HEK293 (cell line): ENCODE measurements at regions not wholly inside any gene's neighbourhood (a gene's known extent, or its start where the extent isn't known, plus 50 kb on each side); places are given as distances from the start of the nearest gene placed in this dataset.

Experiments
- CTCF ChIA-PET: fragments of 350-600 bp; formaldehyde crosslinking; extraction: SDS; loops from one replicate; lab custom pipeline; 2021; ENCODE audit warnings: antibody characterized with exemption; lab: Yijun Ruan, JAX
- POLR2A ChIA-PET: fragments of 300-600 bp; formaldehyde crosslinking; extraction: SDS; loops from one replicate; lab custom pipeline; 2020; ENCODE audit warnings: antibody characterized with exemption, inconsistent platforms; lab: Yijun Ruan, JAX
- H3K27ac ChIP-seq: fragments of 200-500 bp; sonication (Bioruptor generic); 2 replicates; pipeline ENCODE4 v1.5.1; 2014; ENCODE audit warnings: low read depth, low read length, control low read depth, inconsistent platforms; ENCODE audit errors: extremely low read depth
- H3K36me3 ChIP-seq, 2 experiments: fragments of 200-500 bp in 1 of 2; sonication (Bioruptor generic) in 1 of 2; 1 replicate in 1 of 2; 2 replicates in 1 of 2; pipeline ENCODE4 v1.5.1; 2014 to 2017; ENCODE audit warnings: inconsistent platforms in 2 of 2, low read length in 2 of 2; ENCODE audit not compliant: control insufficient read depth in 2 of 2, insufficient read depth in 1 of 2
- H3K4me1 ChIP-seq: fragments of 200-500 bp; sonication (Bioruptor generic); 2 replicates; pipeline ENCODE4 v1.5.1; 2014; ENCODE audit warnings: mild to moderate bottlenecking, low read length, inconsistent platforms; ENCODE audit not compliant: control insufficient read depth, insufficient read depth
- H3K4me3 ChIP-seq: 2 replicates; pipeline ENCODE4 v1.5.1; 2011; ENCODE audit warnings: low read depth, mild to moderate bottlenecking, control low read depth, low read length, moderate library complexity
- H3K9me3 ChIP-seq: fragments of 200-500 bp; sonication (Bioruptor generic); 2 replicates; pipeline ENCODE4 v1.5.1; 2014; ENCODE audit warnings: low read depth, low read length, inconsistent platforms; ENCODE audit not compliant: control insufficient read depth, insufficient read depth
- HOXC10 ChIP-seq: sonication (generic); formaldehyde crosslinking; IDR thresholded peaks from 2 replicates; pipeline ENCODE4 v1.8.1; 2023; ENCODE audit warnings: mild to moderate bottlenecking, missing genetic modification reagents
- KLF8 ChIP-seq: fragments of 450-650 bp; formaldehyde crosslinking; IDR thresholded peaks from 2 replicates; pipeline ENCODE4 v1.5.1; 2016; ENCODE audit warnings: missing biosample characterization, missing genetic modification characterization
- SALL2 ChIP-seq: fragments of 450-650 bp; formaldehyde crosslinking; IDR thresholded peaks from 2 replicates; pipeline ENCODE4 v1.5.0; 2017; ENCODE audit warnings: missing biosample characterization, mild to moderate bottlenecking, missing genetic modification characterization, borderline replicate concordance
- SCRT2 ChIP-seq: fragments of 450-650 bp; formaldehyde crosslinking; IDR thresholded peaks from 2 replicates; pipeline ENCODE4 v1.5.1; 2016; ENCODE audit warnings: missing biosample characterization, missing genetic modification characterization
- ZFP41 ChIP-seq: fragments of 450-650 bp; formaldehyde crosslinking; IDR thresholded peaks from 2 replicates; pipeline ENCODE4 v1.5.1; 2016; ENCODE audit warnings: missing biosample characterization, missing genetic modification characterization, borderline replicate concordance
- ZIC2 ChIP-seq: fragments of 450-650 bp; formaldehyde crosslinking; IDR thresholded peaks from 2 replicates; pipeline ENCODE4 v1.5.1; 2016; ENCODE audit warnings: missing biosample characterization, missing genetic modification characterization
- ZNF155 ChIP-seq: fragments of 450-650 bp; formaldehyde crosslinking; IDR thresholded peaks from 2 replicates; pipeline ENCODE4 v1.5.1; 2016; ENCODE audit warnings: missing biosample characterization, missing genetic modification characterization
- ZNF19 ChIP-seq: fragments of 450-650 bp; formaldehyde crosslinking; IDR thresholded peaks from 2 replicates; pipeline ENCODE4; 2016; ENCODE audit warnings: missing biosample characterization, missing genetic modification characterization, low read depth
- ZNF274 ChIP-seq, 2 experiments: fragments of 200-500 bp in 1 of 2; fragments of 450-650 bp in 1 of 2; sonication (Bioruptor generic) in 1 of 2; formaldehyde crosslinking in 1 of 2; IDR thresholded peaks; 2 replicates each; pipeline versions ENCODE4 v1.5.1 to v1.6.1; 2014 to 2016; ENCODE audit warnings: borderline replicate concordance in 1 of 2, inconsistent platforms in 1 of 2, low read length in 1 of 2, missing biosample characterization in 1 of 2, missing genetic modification characterization in 1 of 2
- ZNF350 ChIP-seq: fragments of 450-650 bp; formaldehyde crosslinking; IDR thresholded peaks from 2 replicates; pipeline ENCODE4 v1.5.0; 2017; ENCODE audit warnings: missing biosample characterization, mild to moderate bottlenecking, missing genetic modification characterization
- ZNF513 ChIP-seq: fragments of 450-650 bp; IDR thresholded peaks from 2 replicates; pipeline ENCODE4 v1.5.1; 2018; ENCODE audit warnings: missing biosample characterization, missing genetic modification characterization
- ZNF555 ChIP-seq: fragments of 450-650 bp; formaldehyde crosslinking; conservative IDR thresholded peaks from 2 replicates; pipeline ENCODE4 v1.5.1; 2017; ENCODE audit warnings: missing biosample characterization, mild to moderate bottlenecking, missing genetic modification characterization, inconsistent platforms
- ZNF585B ChIP-seq: fragments of 450-650 bp; formaldehyde crosslinking; IDR thresholded peaks from 2 replicates; pipeline ENCODE4 v1.5.1; 2016; ENCODE audit warnings: missing biosample characterization, missing genetic modification characterization
- ZNF701 ChIP-seq: fragments of 450-650 bp; formaldehyde crosslinking; IDR thresholded peaks from 2 replicates; pipeline ENCODE4 v1.5.1; 2016; ENCODE audit warnings: missing biosample characterization, missing genetic modification characterization
- ZNF76 ChIP-seq: fragments of 450-650 bp; formaldehyde crosslinking; IDR thresholded peaks from 2 replicates; pipeline ENCODE4; 2016; ENCODE audit warnings: low read depth, missing biosample characterization, missing genetic modification characterization, borderline replicate concordance
- ZNF785 ChIP-seq: fragments of 450-650 bp; formaldehyde crosslinking; IDR thresholded peaks from 2 replicates; pipeline ENCODE4 v1.5.1; 2016; ENCODE audit warnings: missing biosample characterization, missing genetic modification characterization
- ZSCAN23 ChIP-seq: fragments of 450-650 bp; formaldehyde crosslinking; IDR thresholded peaks from 2 replicates; pipeline ENCODE4 v1.5.1; 2016; ENCODE audit warnings: missing biosample characterization, missing genetic modification characterization
- TF ChIP-seq, protein P1 (sequence below): fragments of 450-650 bp; formaldehyde crosslinking; IDR thresholded peaks from 2 replicates; pipeline ENCODE4 v1.5.1; 2016; ENCODE audit warnings: missing biosample characterization, missing genetic modification characterization

GRCh38 chr1:57725318-57725717 is 301.5 kb upstream of the DAB1 start:
- ChIA-PET CTCF (interaction anchor here (1.6 kb wide), 1 partner anchor 9 kb away, joined by 3 read pairs; no protein-coding TSS in a partner anchor), POLR2A (no interaction called here)
- Histone ChIP-seq H3K4me3 (no peak overlapping the region), H3K27ac (no peak overlapping the region), H3K36me3 (no peaks in the 10 kb centered on the region)
- no peak for TF ChIP-seq ZNF513
- TF ChIP-seq ZNF76 (tag by site-specific recombination) = no peak
- TF ChIP-seq ZNF350 (tag by site-specific recombination) = no peak
- TF ChIP-seq ZNF701 (tag by site-specific recombination) = no peak
- TF ChIP-seq, protein P1, sequence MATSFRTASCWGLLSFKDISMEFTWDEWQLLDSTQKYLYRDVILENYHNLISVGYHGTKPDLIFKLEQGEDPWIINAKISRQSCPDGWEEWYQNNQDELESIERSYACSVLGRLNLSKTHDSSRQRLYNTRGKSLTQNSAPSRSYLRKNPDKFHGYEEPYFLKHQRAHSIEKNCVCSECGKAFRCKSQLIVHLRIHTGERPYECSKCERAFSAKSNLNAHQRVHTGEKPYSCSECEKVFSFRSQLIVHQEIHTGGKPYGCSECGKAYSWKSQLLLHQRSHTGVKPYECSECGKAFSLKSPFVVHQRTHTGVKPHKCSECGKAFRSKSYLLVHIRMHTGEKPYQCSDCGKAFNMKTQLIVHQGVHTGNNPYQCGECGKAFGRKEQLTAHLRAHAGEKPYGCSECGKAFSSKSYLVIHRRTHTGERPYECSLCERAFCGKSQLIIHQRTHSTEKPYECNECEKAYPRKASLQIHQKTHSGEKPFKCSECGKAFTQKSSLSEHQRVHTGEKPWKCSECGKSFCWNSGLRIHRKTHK = no peak
- no peak for TF ChIP-seq ZNF19 (tag by site-specific recombination)
- no peak for TF ChIP-seq ZNF585B (tag by site-specific recombination)
- TF ChIP-seq ZFP41 = no peak
- TF ChIP-seq, all 188 proteins: peak for 0
- no peaks in the 10 kb centered on the region for H3K4me1 ChIP-seq
- no peaks in the 10 kb centered on the region for H3K9me3 ChIP-seq

- ChIA-PET POLR2A (no interaction called here), CTCF (interaction anchor here (1.6 kb wide), 1 partner anchor 8 kb away, joined by 3 read pairs; no protein-coding TSS in a partner anchor)
- no peaks in the 10 kb centered on the region for H3K9me3 ChIP-seq
- no peak overlapping the region for H3K27ac ChIP-seq
- TF ChIP-seq ZNF274 (IDR thresholded peaks at IDR 0.05; ENCODE audit: low read length) (no peak), ZNF274 (tag by site-specific recombination; IDR thresholded peaks at IDR 0.05; ENCODE audit: borderline replicate concordance) (no peak), SALL2 (tag by site-specific recombination) (no peak), ZSCAN23 (no peak), ZIC2 (tag by site-specific recombination) (no peak), SCRT2 (tag by site-specific recombination) (no peak), ZNF155 (tag by site-specific recombination) (no peak), KLF8 (tag by site-specific recombination) (no peak), ZNF785 (no peak), ZNF555 (tag by site-specific recombination) (no peak), HOXC10 (no peak)
- TF ChIP-seq, protein P1 = no peak
- H3K4me1 ChIP-seq = no peaks in the 10 kb centered on the region
- no peaks in the 10 kb centered on the region for H3K36me3 ChIP-seq
- no peak overlapping the region for H3K4me3 ChIP-seq
Measured at GRCh38 chr1:57724535-57724934, 300.7 kb upstream of the DAB1 start.
